Neural cell (in vitro differentiated cells): ENCODE measurements at regions not wholly inside any gene's neighbourhood (a gene's known extent, or its start where the extent isn't known, plus 50 kb on each side); places are given as distances from the start of the nearest gene placed in this dataset.

Experiments
- H2AFZ ChIP-seq: fragments of 200-600, 300-800 bp; sonication (generic), shearing (Covaris generic); 2 replicates; pipeline ENCODE4 v1.6.0; 2014; ENCODE audit warnings: low read depth, mild to moderate bottlenecking, antibody characterized with exemption, low read length, moderate library complexity
- H3F3A ChIP-seq: fragments of 200-600 bp; shearing (Covaris generic); 2 replicates; pipeline ENCODE4 v1.6.1; 2016; ENCODE audit warnings: mild to moderate bottlenecking, moderate library complexity, mixed read lengths, antibody characterized with exemption, low read length; ENCODE audit not compliant: insufficient read depth, poor library complexity, severe bottlenecking
- H3K27ac ChIP-seq: fragments of 200-600, 300-800 bp; sonication (generic), shearing (Covaris generic); 2 replicates; pipeline ENCODE4 v1.5.1; 2014; ENCODE audit warnings: mild to moderate bottlenecking, low read length, moderate library complexity
- H3K27me3 ChIP-seq: fragments of 300-800, 200-600 bp; sonication (generic), shearing (Covaris generic); 2 replicates; pipeline ENCODE4 v1.6.0; 2014; ENCODE audit warnings: mild to moderate bottlenecking, low read depth, low read length, moderate library complexity; ENCODE audit not compliant: insufficient read depth
- H3K36me3 ChIP-seq: fragments of 300-800, 200-600 bp; sonication (generic), shearing (Covaris generic); 2 replicates; pipeline ENCODE4 v1.5.1; 2014; ENCODE audit warnings: mild to moderate bottlenecking, antibody characterized with exemption, low read length, moderate library complexity; ENCODE audit not compliant: insufficient read depth
- H3K4me2 ChIP-seq: fragments of 300-800, 200-600 bp; sonication (generic), shearing (Covaris generic); 2 replicates; pipeline ENCODE4 v1.6.0; 2014; ENCODE audit warnings: mild to moderate bottlenecking, low read length
- H3K4me3 ChIP-seq: fragments of 300-800, 200-600 bp; sonication (generic), shearing (Covaris generic); 2 replicates; pipeline ENCODE4 v1.5.1; 2014; ENCODE audit warnings: mild to moderate bottlenecking, low read length, moderate library complexity
- H3K79me2 ChIP-seq: fragments of 200-600 bp; shearing (Covaris generic); replicated peaks from 2 replicates; pipeline ENCODE4 v1.6.0; 2014; ENCODE audit warnings: mild to moderate bottlenecking, low read length, moderate library complexity; ENCODE audit not compliant: insufficient read depth
- H3K9ac ChIP-seq: fragments of 300-800, 200-600 bp; sonication (generic), shearing (Covaris generic); 2 replicates; pipeline ENCODE4 v1.6.1; 2016; ENCODE audit warnings: mild to moderate bottlenecking, low read length, mixed read lengths
- H3K9me2 ChIP-seq: fragments of 200-600 bp; shearing (Covaris generic); 2 replicates; pipeline ENCODE4 v1.6.1; 2016; ENCODE audit warnings: mild to moderate bottlenecking, low read length, mixed read lengths; ENCODE audit not compliant: insufficient read depth
- H3K9me3 ChIP-seq: fragments of 200-600, 300-800 bp; sonication (generic), shearing (Covaris generic); 2 replicates; pipeline ENCODE4 v1.6.1; 2016; ENCODE audit warnings: mild to moderate bottlenecking, mixed run types, low read length, moderate library complexity, mixed read lengths
- H4K20me1 ChIP-seq: fragments of 200-600 bp; shearing (Covaris generic); 2 replicates; pipeline ENCODE4 v1.6.1; 2016; ENCODE audit warnings: mild to moderate bottlenecking, mixed run types; ENCODE audit not compliant: insufficient read depth
- EP300 ChIP-seq: fragments of 450-650 bp; conservative IDR thresholded peaks from 2 replicates; pipeline ENCODE4 v1.6.1; 2014; ENCODE audit warnings: antibody characterized with exemption, mild to moderate bottlenecking, moderate library complexity; ENCODE audit not compliant: poor library complexity, severe bottlenecking
- EZH2 ChIP-seq: fragments of 200-600, 300-800 bp; shearing (Covaris generic), sonication (generic); IDR thresholded peaks from 2 replicates; pipeline ENCODE4 v1.6.1; 2014; ENCODE audit warnings: antibody characterized with exemption, low read length, borderline replicate concordance, mild to moderate bottlenecking; ENCODE audit not compliant: insufficient read depth, poor library complexity, severe bottlenecking
- MXI1 ChIP-seq: fragments of 450-650 bp; conservative IDR thresholded peaks from 2 replicates; pipeline ENCODE4 v1.6.1; 2014; ENCODE audit warnings: antibody characterized with exemption, mild to moderate bottlenecking; ENCODE audit not compliant: poor library complexity, severe bottlenecking
- POLR2AphosphoS5 ChIP-seq: IDR thresholded peaks from 2 replicates; pipeline ENCODE4 v1.6.1; 2012
- RAD21 ChIP-seq: fragments of 450-650 bp; conservative IDR thresholded peaks from 2 replicates; pipeline ENCODE4 v1.6.1; 2014; ENCODE audit warnings: antibody characterized with exemption, mild to moderate bottlenecking, moderate library complexity
- SMC3 ChIP-seq: fragments of 450-650 bp; conservative IDR thresholded peaks from 2 replicates; pipeline ENCODE4 v1.6.1; 2014; ENCODE audit warnings: antibody characterized with exemption, mild to moderate bottlenecking, moderate library complexity; ENCODE audit not compliant: poor library complexity
- TAF1 ChIP-seq: IDR thresholded peaks from 2 replicates; pipeline ENCODE4 v1.6.1; 2012; ENCODE audit warnings: low read depth
- TF ChIP-seq, protein P1 (sequence below): IDR thresholded peaks from 2 replicates; pipeline ENCODE4 v1.6.1; 2012; ENCODE audit warnings: borderline replicate concordance
- TF ChIP-seq, protein P2 (sequence below): fragments of 450-650 bp; IDR thresholded peaks from 2 replicates; pipeline ENCODE4 v1.5.1; 2014; ENCODE audit warnings: antibody characterized with exemption, mild to moderate bottlenecking, moderate library complexity; ENCODE audit not compliant: poor library complexity, severe bottlenecking

DNA sequence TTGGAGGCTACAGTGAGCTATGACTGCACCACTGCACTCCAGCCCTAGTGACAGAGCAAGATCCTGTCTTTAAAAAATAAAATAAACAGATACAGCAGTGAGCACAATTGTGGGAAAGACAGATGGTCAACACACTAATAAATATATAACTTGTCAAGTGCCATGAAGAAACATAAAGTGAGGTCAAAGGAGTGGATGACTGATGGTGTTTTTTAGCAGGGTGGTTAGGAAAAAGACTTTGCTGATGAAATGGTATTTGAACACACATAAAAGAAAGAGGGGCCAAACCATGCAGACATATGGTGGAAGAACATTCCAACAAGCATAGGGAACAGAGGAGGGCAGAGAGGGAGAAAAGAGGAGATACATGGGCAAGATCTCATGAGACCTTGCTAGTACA, 392.7 kb upstream of the AUTS2 start:
- Histone ChIP-seq H4K20me1 (no peaks in the 10 kb centered on the region), H3K27ac (no peak overlapping the region), H3K79me2 (no peaks in the 10 kb centered on the region), H3K27me3 (no peaks in the 10 kb centered on the region), H3K4me2 (no peak overlapping the region), H3K9ac (no peak overlapping the region), H3K4me3 (no peak overlapping the region), H3K9me2 (no peaks in the 10 kb centered on the region), H3F3A (no peaks in the 10 kb centered on the region), H3K9me3 (no peaks in the 10 kb centered on the region), H2AFZ (no peak overlapping the region), H3K36me3 (no peaks in the 10 kb centered on the region)
- TF ChIP-seq MXI1, result no peak
- no peak for TF ChIP-seq EP300
- TF ChIP-seq, protein P1, sequence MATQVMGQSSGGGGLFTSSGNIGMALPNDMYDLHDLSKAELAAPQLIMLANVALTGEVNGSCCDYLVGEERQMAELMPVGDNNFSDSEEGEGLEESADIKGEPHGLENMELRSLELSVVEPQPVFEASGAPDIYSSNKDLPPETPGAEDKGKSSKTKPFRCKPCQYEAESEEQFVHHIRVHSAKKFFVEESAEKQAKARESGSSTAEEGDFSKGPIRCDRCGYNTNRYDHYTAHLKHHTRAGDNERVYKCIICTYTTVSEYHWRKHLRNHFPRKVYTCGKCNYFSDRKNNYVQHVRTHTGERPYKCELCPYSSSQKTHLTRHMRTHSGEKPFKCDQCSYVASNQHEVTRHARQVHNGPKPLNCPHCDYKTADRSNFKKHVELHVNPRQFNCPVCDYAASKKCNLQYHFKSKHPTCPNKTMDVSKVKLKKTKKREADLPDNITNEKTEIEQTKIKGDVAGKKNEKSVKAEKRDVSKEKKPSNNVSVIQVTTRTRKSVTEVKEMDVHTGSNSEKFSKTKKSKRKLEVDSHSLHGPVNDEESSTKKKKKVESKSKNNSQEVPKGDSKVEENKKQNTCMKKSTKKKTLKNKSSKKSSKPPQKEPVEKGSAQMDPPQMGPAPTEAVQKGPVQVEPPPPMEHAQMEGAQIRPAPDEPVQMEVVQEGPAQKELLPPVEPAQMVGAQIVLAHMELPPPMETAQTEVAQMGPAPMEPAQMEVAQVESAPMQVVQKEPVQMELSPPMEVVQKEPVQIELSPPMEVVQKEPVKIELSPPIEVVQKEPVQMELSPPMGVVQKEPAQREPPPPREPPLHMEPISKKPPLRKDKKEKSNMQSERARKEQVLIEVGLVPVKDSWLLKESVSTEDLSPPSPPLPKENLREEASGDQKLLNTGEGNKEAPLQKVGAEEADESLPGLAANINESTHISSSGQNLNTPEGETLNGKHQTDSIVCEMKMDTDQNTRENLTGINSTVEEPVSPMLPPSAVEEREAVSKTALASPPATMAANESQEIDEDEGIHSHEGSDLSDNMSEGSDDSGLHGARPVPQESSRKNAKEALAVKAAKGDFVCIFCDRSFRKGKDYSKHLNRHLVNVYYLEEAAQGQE, result no peak
- TF ChIP-seq, protein P2, sequence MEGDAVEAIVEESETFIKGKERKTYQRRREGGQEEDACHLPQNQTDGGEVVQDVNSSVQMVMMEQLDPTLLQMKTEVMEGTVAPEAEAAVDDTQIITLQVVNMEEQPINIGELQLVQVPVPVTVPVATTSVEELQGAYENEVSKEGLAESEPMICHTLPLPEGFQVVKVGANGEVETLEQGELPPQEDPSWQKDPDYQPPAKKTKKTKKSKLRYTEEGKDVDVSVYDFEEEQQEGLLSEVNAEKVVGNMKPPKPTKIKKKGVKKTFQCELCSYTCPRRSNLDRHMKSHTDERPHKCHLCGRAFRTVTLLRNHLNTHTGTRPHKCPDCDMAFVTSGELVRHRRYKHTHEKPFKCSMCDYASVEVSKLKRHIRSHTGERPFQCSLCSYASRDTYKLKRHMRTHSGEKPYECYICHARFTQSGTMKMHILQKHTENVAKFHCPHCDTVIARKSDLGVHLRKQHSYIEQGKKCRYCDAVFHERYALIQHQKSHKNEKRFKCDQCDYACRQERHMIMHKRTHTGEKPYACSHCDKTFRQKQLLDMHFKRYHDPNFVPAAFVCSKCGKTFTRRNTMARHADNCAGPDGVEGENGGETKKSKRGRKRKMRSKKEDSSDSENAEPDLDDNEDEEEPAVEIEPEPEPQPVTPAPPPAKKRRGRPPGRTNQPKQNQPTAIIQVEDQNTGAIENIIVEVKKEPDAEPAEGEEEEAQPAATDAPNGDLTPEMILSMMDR, result no peak
- TF ChIP-seq TAF1, result no peak
- TF ChIP-seq RAD21, result no peak
- no peak for TF ChIP-seq EZH2
- no peak for TF ChIP-seq SMC3
- no peak for TF ChIP-seq POLR2AphosphoS5

DNA sequence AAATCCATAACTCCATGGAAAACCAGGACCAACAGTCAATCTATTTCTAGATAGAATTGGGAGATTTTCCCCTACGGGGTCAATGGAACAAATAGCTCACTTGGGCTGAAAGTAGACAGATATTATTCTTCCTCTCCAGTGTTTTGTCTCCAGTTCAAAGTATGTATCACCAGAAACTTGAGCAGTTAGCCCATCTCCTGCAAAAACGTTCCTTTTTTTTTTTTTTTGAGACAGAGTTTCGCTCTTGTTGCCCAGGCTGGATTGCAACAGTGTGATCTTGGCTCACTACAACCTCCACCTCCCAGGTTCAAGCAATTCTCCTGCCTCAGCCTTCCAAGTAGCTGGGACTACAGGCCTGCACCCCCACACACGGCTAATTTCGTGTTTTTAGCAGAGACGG, 390.0 kb upstream of the AUTS2 start:
- Histone ChIP-seq H3F3A (no peaks in the 10 kb centered on the region), H2AFZ (no peak overlapping the region), H3K36me3 (no peaks in the 10 kb centered on the region), H3K9me2 (no peaks in the 10 kb centered on the region), H3K4me2 (no peak overlapping the region), H3K27ac (no peak overlapping the region), H3K9me3 (no peaks in the 10 kb centered on the region), H3K4me3 (no peak overlapping the region), H3K79me2 (no peaks in the 10 kb centered on the region), H4K20me1 (no peaks in the 10 kb centered on the region), H3K27me3 (no peaks in the 10 kb centered on the region), H3K9ac (no peak overlapping the region)
- TF ChIP-seq RAD21, result no peak
- TF ChIP-seq POLR2AphosphoS5, result no peak
- TF ChIP-seq TAF1, result no peak
- TF ChIP-seq EZH2, result no peak
- no peak for TF ChIP-seq MXI1
- TF ChIP-seq, protein P1, result no peak
- no peak for TF ChIP-seq EP300
- TF ChIP-seq, protein P2, result no peak
- TF ChIP-seq SMC3, result no peak
